GM19025 (cell line): ENCODE measurements at regions not wholly inside any gene's neighbourhood (a gene's known extent, or its start where the extent isn't known, plus 50 kb on each side); places are given as distances from the start of the nearest gene placed in this dataset.

ENCODE experiments used
- ATAC-seq: cut with Tn5 transposase; IDR thresholded peaks from one replicate; pipeline ENCODE4 v1.9.1; 2021; ENCODE audit warnings: mild to moderate bottlenecking, low read depth, moderate library complexity; ENCODE audit not compliant: unreplicated experiment

DNA sequence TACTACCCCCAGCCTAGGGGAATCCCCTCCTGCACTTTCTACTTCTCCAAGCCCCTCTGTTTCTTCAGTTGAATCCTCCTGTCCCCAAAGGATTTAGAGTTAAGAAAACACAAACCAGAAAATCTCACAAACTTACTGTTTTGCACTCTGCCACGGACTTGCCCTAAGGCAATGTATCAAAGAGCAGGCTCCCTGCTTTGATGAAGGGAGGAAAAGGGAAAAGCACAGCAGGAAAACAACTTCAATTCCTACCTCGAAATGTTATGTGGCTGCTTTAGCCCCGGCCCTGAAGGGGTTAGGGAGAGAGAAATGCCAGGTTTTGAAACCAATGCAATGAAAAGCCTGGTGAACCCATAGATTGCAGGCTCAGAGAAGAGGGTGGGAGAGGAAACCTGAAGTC, 254.7 kb downstream of the MAN2A1 start:
- ATAC-seq, result no peak

- peak; percentile 86 for ATAC-seq
Measured at GRCh38 chr5:109945097-109945678, 255.5 kb downstream of the MAN2A1 start.

- no peak for ATAC-seq
Measured at GRCh38 chr5:109945723-109946480, 256.2 kb downstream of the MAN2A1 start.

- ATAC-seq, result no peak
Measured at GRCh38 chr5:109946610-109947009, 256.9 kb downstream of the MAN2A1 start.

DNA sequence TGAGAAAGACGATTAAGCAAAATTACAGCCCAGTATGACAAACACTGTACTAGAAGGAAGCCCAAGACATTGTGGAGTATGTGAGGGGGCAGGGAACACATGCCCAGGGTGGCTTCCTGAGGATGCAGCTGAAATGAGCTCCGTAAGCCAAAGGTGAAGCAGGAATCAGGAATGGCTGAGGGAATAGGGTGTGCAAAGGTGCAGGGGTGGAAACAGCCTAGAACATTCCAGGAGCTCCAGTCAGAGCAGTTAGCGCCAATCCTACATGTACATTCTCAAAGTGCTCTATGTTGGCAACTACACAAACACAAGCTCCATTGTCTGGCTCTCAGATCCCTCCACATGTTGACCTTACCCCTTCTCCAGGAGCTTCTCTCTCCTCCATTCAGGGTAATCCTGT, 257.9 kb downstream of the MAN2A1 start:
- no peak for ATAC-seq

- ATAC-seq, result no peak
Measured at GRCh38 chr5:109950634-109951033, 260.9 kb downstream of the MAN2A1 start.

DNA sequence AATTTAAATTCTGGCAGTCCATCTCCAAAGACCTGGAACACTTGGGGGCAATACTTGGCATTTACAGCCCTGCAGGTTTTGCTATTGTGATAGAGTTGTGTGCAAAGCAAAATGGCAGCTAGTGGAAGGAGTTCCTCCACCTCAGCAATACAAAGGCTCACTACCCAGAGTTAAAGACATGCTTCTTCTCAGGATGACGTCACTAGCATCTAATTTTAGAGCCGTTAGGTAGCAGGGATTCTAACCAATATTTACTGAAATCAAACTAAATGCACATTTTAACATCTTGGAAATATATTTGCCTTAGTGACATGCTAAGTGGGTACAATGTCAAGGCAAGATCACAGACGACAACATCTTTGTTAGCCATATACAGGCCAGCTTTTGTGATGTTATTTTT, 261.6 kb downstream of the MAN2A1 start:
- no peak for ATAC-seq

- ATAC-seq, result no peak
Measured at GRCh38 chr5:109951758-109952157, 262.0 kb downstream of the MAN2A1 start.

GRCh38 chr5:109953761-109954160, 264.0 kb downstream of the MAN2A1 start:
- no peak for ATAC-seq

DNA sequence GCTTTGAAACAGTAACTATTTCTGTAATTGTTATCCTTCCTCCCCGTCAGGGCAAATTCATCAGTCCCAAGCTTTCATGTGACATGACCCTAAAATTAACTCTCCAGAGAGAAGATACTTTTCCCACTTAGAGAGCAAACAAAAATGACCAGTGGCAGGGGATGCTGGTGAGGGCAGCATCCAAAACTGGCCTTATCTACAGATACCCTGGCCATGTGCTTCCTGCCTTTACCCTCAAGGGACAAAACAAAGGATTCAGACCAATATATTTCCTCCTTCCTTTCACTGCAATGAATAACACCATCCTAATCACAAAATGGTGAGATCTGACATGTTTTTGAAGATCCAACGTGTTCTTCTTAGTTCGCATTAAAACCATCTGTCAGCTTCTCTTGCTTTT, 267.2 kb downstream of the MAN2A1 start:
- no peak for ATAC-seq

DNA sequence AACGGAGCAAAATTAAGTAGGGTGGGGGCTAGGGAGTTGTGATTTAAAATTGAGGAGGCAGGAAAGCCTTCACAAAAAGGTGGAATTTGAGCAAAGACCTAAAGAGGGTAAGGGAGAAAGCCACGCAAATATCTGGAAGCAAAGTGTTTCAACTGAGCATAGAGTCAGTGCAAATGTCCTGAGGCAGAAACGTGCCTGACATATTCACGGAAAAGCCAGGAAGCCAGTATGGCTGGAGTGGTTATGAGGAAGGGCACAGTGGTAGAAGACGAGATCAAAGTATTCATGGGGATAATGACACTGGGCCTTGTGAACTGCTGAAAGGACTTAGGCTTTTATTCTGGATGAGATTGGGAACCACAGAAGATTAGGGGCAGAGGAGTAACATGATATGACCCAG, 268.4 kb downstream of the MAN2A1 start:
- no peak for ATAC-seq

DNA sequence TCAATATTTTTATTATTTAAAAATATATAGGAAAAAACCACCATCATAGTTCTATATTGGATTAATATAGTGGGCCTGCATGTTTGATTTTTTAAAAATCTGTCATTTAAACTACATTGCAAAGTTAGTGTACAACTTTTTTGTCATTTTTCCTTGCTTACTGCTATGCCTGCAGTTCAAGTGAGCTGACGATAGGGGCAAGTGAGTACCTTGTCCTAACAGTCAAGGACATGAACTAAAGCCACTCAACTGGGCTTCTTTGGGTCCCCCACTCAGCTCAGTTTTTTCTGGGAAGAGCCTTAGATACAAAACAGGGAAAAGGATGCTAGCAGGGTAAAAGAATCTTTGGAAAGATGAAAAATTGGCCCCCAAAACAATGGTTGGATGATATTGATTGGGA, 269.9 kb downstream of the MAN2A1 start:
- no peak for ATAC-seq

DNA sequence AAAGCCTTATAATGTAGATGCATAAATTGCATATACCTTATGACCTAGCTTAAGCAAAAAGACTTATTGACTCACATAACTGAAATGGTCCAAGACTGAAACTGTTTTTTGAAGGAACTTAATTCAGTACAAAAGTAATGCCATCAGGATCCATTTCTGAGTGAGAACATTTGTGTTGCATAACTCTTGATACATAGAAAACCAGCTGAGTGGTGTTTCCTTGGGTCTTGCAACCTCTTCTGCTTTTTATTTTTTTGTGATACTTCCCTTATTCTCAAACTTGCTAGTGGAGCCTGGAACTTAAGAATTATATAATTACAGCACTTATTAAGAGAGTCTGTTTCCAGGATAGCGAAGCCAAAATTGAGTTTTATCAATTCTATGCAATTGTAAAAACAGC, 272.0 kb downstream of the MAN2A1 start:
- ATAC-seq, result no peak

- ATAC-seq, result no peak
Measured at GRCh38 chr5:109962882-109963603, 273.3 kb downstream of the MAN2A1 start.

DNA sequence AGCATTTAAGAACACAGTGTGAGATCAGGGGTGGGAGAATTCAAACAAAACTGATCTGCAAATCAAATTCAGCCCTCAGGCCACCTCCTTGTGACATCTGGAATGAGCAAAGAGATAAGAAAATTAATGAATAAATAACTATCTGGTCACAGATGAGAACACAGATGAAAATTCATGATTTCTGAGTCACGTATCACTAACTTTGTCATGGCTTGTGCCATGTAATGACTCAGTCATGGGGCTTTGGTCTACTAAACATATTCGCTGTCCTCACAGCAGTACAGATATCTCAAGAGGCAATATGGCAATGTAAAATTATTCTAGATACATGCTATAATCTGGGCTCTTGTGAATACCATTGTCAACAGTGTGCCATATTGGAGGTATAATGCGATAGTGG, 274.4 kb downstream of the MAN2A1 start:
- no peak for ATAC-seq

GRCh38 chr5:109965634-109966033, 275.9 kb downstream of the MAN2A1 start:
- ATAC-seq, result no peak

- ATAC-seq, result no peak
Measured at GRCh38 chr5:109971968-109972367, 282.2 kb downstream of the MAN2A1 start.

GRCh38 chr5:109981979-109982378, 292.3 kb downstream of the MAN2A1 start:
- no peak for ATAC-seq

DNA sequence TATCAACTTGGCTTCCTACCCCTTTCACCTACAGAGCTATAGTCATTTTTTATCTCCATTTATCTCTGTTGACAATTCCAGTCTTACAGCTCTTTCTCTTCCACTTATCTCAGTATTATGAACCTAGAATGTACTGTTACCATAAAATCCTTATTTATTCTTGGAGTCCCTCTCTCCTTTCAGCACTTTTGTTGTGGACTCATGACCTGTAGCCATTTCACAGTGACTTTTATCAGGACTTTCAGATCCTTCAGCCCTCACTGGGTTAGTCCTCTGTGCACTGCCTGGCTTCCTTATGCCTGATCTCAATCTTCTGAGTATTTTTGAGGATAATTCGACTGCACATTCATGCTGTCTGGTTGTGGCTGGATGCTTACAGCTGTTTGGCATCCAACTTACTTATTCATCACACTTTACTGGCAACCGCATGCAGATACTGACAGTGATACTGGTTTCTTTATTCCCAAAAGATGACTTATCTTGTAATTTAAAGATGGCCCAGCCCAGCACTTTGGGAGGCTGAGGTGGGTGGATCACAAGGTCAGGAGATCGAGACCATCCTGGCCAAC, 293.3 kb downstream of the MAN2A1 start:
- ATAC-seq, result no peak

DNA sequence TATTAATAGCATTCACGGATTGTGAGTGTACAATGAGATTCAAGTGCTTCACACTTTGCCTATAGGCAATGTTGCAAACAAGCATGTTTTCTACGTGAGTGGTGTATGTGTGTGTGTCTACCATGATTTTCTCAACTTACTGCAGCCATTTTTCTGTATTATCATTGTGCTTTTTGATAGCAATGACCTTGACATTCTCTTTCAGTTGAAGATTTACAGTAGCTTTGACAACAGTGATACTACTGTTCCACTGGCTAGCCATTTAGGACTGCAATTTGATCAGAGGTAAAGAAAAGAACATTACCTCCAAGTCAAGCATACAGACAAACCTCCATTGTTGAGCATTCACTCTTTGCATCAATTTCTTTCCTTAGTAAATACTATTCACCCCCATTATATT, 297.0 kb downstream of the MAN2A1 start:
- no peak for ATAC-seq

DNA sequence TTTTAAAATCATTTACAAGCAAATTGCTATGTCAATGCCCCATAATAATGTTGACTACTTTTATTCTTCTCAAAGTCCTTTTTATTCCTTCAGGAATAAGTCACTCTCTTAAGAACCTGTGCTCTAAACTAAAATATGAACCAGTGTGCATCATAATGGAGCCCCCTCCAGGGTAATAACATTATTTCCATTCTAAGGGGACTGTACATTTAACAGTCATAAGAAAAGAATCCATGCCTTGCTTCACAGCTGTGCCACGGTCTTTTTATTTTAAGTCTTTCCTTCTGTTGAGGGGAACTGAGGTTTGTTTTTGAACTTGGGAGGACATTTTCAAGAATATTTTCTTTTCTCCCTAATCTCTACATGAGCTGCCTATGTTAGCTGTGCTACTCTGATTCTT, 297.6 kb downstream of the MAN2A1 start:
- ATAC-seq, result no peak
